Testis (tissue), 2 donors: ENCODE measurements at regions not wholly inside any gene's neighbourhood (a gene's known extent, or its start where the extent isn't known, plus 50 kb on each side); places are given as distances from the start of the nearest gene placed in this dataset.

Experiments used
- POLR2A ChIP-seq: fragments of 450-650 bp; IDR thresholded peaks from one replicate; pipeline ENCODE4 v1.6.1; 2017; ENCODE audit warnings: antibody characterized with exemption, mild to moderate bottlenecking, moderate library complexity
- TF ChIP-seq, protein P1 (sequence below), 3 experiments: fragments of 450-650 bp in 2 of 3; fragments of 200-600 bp in 1 of 3; sonication (generic) in 1 of 3; IDR thresholded peaks; one replicate each; pipeline ENCODE4 v1.5.1; 2016 to 2019; ENCODE audit warnings: antibody characterized with exemption in 3 of 3, mild to moderate bottlenecking in 2 of 3, moderate library complexity in 1 of 3

DNA sequence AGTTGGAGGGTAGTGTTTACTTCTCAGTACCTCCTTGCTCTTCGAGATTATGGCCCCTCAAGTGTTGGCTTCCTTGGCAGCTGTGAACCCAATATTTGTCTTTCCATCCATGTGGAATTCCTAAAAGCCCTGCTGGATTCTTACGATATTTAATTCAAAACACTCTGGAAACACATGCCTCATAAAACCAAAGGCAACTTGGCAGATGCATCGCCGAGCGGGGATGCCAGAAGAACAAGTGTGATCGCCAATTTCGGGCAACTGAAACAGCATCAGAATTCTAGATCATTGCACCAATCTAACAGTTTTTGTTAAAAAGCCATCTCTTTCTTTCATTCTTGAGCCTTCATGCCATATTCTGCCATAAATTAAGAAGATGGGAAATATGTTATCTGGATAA is 934.4 kb downstream of the AACS start:
- TF ChIP-seq, protein P1, sequence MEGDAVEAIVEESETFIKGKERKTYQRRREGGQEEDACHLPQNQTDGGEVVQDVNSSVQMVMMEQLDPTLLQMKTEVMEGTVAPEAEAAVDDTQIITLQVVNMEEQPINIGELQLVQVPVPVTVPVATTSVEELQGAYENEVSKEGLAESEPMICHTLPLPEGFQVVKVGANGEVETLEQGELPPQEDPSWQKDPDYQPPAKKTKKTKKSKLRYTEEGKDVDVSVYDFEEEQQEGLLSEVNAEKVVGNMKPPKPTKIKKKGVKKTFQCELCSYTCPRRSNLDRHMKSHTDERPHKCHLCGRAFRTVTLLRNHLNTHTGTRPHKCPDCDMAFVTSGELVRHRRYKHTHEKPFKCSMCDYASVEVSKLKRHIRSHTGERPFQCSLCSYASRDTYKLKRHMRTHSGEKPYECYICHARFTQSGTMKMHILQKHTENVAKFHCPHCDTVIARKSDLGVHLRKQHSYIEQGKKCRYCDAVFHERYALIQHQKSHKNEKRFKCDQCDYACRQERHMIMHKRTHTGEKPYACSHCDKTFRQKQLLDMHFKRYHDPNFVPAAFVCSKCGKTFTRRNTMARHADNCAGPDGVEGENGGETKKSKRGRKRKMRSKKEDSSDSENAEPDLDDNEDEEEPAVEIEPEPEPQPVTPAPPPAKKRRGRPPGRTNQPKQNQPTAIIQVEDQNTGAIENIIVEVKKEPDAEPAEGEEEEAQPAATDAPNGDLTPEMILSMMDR (IDR thresholded peaks at IDR 0.05): no peak
- no peak for TF ChIP-seq POLR2A
